HG03565 (cell line): ENCODE measurements at regions not wholly inside any gene's neighbourhood (a gene's known extent, or its start where the extent isn't known, plus 50 kb on each side); places are given as distances from the start of the nearest gene placed in this dataset.
"Not testable (repeated sequence)": the region's sequence is repeated elsewhere in the genome, so short reads cannot be mapped to it uniquely, and the experiment has no call there.

Experiments used
- ATAC-seq: cut with Tn5 transposase; IDR thresholded peaks from one replicate; pipeline ENCODE4 v1.9.1; 2021; ENCODE audit warnings: mild to moderate bottlenecking, moderate library complexity; ENCODE audit not compliant: unreplicated experiment

DNA sequence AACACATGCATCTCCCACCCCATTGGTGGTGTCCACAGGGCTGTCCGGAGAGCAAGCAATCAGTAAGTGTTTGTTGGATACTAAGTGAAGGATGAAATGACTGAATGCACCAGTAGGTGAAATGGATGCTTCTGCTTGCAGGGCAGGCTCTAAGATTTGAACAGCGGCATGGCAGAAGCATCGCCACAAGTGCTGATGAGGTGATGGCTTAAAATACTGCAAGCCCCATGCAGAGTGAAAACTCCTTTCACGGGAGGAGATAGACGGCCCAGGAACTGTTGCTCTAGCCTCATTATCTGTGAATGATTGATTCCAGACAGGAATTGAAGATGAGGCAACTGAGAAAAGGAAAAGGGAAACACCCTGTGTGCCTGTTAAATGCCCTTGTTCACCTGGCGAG lies 158.9 kb downstream of the LY86 start:
- ATAC-seq = no peak

DNA sequence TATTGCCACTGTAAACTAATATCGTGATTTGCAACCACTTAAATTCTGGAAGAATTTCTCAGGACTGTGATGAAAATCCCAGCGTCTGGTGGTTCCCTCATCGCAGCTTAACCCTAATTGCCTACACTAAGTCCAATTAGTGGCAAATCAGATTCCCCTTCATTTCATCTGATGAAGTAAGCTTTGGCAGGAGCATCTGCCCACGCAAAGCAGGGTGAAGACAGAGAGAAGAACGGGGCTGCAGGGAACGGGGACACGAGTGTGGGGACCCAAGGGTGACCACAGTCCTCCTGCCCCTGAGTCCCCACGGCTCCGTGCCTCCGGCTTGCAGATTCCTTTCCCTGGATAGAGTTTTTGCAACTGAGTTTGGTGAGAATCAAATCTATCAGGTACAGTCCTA lies 159.5 kb downstream of the LY86 start:
- no peak for ATAC-seq

DNA sequence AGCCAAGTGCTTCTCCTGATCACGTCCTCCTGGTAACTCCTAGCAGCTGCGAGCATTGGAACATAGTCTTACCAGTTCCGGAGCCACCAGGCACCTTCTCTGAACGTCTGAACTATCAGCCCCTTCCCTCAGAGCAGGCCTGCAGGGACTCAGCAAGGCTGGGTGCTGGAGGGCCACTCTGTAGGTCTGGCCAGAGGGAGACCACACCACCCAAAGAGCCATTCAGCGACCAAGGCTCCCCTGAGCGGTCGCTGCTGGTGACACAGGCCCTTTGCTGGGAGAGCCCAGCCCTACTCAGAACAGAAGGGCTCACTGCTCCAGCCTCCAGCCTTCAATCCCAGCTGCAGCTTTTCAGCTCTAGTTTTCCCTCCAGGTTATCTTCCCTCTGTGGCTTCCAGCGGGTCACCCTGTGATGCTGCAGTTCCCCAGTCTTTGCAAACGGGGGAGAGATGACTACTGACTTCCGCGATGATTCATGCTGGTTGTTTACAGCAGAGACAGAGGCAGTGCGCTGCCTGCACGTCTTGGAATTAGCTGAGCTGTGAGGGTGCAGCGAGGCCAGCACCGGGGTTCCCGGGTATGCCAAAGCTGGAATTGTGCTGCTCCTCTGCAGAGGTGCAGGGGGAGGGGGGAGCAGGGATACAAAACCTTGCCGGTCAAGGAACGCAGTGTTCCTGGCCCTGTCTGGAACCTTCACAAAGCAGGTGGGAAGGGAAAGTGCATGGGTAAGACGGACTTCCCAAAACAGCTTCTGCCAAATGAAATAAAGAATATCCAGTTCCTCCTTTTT lies 161.4 kb downstream of the LY86 start:
- no peak for ATAC-seq

DNA sequence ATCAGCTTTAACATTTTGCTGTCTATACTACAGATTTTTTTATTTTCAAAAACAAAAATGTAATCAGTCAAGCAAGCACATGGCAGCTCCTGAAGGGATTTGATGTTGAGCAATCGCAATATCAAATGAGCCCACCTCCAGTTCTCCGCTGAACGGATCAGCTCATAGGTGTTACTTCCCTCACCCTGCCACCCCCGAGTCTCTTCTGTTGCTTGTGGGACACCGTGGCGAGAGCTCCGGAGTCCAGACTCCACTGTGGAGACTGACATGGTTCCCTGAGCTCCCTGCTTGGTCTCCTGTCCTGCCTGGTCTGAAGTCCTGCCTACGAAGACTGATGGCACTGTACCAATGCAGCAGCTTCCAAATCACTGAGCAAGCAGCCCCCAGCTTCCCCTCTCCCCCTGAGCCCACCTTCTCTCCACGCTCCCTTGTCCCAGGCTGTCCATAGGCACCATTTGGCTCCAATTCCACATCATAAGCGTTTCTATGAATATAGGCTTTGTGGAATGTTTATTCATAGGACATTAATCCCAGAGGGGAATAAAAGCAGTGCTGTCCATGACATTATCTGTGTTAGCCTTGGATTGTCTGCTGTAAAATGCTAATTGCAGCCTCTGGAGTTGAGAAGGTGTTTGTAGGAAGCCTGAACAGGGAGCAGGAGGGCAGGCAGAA lies 162.2 kb downstream of the LY86 start:
- ATAC-seq = no peak

GRCh38 chr6:6751266-6751596 lies 162.7 kb downstream of the LY86 start:
- no peak for ATAC-seq

DNA sequence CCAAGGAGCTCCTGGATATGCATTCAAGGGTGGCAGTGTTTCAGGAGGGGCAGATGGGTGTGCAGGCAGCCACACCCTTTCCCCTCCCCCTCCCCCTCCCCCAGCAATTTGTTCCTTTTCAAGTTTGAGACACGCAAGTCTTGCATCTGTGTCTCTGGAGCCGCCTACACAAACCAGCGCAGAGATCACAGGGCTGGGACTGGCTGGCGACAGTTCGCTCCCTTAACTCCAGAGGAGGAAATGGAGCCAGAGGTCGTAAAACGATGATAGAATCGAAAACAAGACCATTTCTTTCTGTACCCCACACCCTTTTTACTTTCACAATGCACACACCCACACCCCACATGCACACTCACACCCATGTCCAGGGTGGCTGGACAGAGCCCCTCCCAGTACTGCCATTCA lies 163.1 kb downstream of the LY86 start:
- no peak for ATAC-seq

GRCh38 chr6:6752129-6752528 lies 163.6 kb downstream of the LY86 start:
- no peak for ATAC-seq

DNA sequence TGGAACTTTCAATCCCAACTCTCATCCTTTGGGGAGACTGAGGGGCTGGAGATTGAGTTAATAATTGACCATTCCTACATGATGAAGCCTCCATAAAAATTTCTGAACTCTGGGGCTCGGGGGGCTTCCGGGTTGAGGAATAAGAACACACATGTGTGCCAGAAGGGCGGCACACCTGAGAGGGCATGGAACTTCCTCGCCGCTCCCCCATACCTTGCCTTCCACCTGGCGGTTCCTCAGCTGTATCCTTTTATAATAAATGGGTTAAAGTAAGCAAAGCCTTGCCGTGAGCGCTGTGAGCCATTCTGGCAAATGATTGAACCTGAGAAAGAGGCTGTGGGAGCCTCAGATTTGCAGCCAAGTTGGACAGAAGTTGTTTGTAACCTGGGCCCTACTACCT lies 164.8 kb downstream of the LY86 start:
- no peak for ATAC-seq

- ATAC-seq = no peak
Measured at GRCh38 chr6:6756526-6756925, 168.0 kb downstream of the LY86 start.

DNA sequence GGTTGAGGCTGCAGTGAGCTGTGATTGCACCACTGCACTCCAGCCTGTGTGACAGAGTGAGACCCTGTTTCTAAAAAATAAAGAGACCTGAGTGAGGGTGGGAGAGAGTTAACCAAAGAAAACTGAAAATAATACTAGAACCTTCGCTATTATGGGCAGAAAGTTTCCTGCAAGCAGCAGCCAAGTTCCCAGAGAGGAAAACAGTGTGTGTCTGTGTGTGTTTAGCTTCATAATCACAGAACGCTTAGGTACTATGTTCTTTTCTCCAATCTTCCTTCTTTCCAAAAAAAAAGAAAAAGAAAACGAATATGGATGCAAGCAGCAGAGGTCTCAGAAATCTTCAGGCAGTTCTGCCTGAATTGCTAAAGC lies 170.0 kb downstream of the LY86 start:
- ATAC-seq = no peak

- no peak for ATAC-seq
Measured at GRCh38 chr6:6758915-6759654, 170.6 kb downstream of the LY86 start.

GRCh38 chr6:6760002-6760401 lies 171.5 kb downstream of the LY86 start:
- no peak for ATAC-seq

DNA sequence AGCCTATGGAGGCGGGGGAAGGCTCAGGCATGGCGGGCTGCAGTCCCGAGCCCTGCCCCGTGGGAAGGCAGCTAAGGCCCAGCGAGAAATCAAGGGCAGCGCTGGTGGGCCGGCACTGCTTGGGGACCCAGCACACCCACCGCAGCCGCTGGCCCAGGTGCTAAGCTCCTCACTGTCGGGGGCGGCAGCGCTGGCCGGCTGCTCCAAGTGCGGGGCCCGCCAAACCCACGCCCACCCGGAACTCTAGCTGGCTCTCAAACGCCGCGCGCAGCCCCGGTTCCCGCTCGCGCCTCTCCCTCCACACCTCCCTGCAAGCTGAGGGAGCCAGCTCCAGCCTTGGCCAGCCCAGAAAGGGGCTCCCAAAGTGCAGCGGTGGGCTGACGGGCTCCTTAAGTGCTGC lies 174.0 kb downstream of the LY86 start:
- not testable (repeated sequence) for ATAC-seq

GRCh38 chr6:6764764-6765434 lies 176.4 kb downstream of the LY86 start:
- no peak for ATAC-seq

- ATAC-seq = no peak
Measured at GRCh38 chr6:6766230-6766905, 177.8 kb downstream of the LY86 start.

DNA sequence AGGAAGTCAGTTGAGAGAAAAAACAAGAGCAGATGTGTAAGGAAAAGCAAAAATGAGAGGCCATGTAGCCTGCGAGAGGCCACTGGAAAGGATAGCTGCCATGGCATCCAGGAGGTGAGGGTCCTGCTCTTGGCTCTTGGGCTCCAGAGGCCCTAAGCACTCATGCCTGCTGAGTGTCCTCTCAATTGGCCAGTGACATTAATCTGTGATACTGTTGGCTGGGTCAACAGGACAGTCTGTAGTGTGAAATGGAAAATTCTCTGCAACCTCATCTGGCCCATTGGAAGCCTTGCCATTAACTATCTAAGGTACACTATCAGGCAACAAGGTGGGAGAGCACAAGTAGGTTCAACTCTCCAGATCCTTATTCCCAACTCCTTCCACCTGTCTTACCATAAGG lies 180.9 kb downstream of the LY86 start:
- no peak for ATAC-seq

- ATAC-seq = no peak
Measured at GRCh38 chr6:6771224-6771945, 182.9 kb downstream of the LY86 start.

GRCh38 chr6:6771964-6772363 lies 183.4 kb downstream of the LY86 start:
- ATAC-seq = no peak

- ATAC-seq = no peak
Measured at GRCh38 chr6:6772751-6773150, 184.2 kb downstream of the LY86 start.

GRCh38 chr6:6775074-6775473 lies 186.6 kb downstream of the LY86 start:
- ATAC-seq = no peak
